HEK293 (cell line): ENCODE measurements at regions not wholly inside any gene's neighbourhood (a gene's known extent, or its start where the extent isn't known, plus 50 kb on each side); places are given as distances from the start of the nearest gene placed in this dataset.

ENCODE experiments used
- CTCF ChIA-PET: fragments of 350-600 bp; formaldehyde crosslinking; extraction: SDS; loops from one replicate; lab custom pipeline; 2021; ENCODE audit warnings: antibody characterized with exemption; lab: Yijun Ruan, JAX
- POLR2A ChIA-PET: fragments of 300-600 bp; formaldehyde crosslinking; extraction: SDS; loops from one replicate; lab custom pipeline; 2020; ENCODE audit warnings: antibody characterized with exemption, inconsistent platforms; lab: Yijun Ruan, JAX
- H3K27ac ChIP-seq: fragments of 200-500 bp; sonication (Bioruptor generic); 2 replicates; pipeline ENCODE4 v1.5.1; 2014; ENCODE audit warnings: low read depth, low read length, control low read depth, inconsistent platforms; ENCODE audit errors: extremely low read depth
- H3K36me3 ChIP-seq, 2 experiments: fragments of 200-500 bp in 1 of 2; sonication (Bioruptor generic) in 1 of 2; 1 replicate in 1 of 2; 2 replicates in 1 of 2; pipeline ENCODE4 v1.5.1; 2014 to 2017; ENCODE audit warnings: inconsistent platforms in 2 of 2, low read length in 2 of 2; ENCODE audit not compliant: control insufficient read depth in 2 of 2, insufficient read depth in 1 of 2
- H3K4me1 ChIP-seq: fragments of 200-500 bp; sonication (Bioruptor generic); 2 replicates; pipeline ENCODE4 v1.5.1; 2014; ENCODE audit warnings: mild to moderate bottlenecking, low read length, inconsistent platforms; ENCODE audit not compliant: control insufficient read depth, insufficient read depth
- H3K4me3 ChIP-seq: 2 replicates; pipeline ENCODE4 v1.5.1; 2011; ENCODE audit warnings: low read depth, mild to moderate bottlenecking, control low read depth, low read length, moderate library complexity
- H3K9me3 ChIP-seq: fragments of 200-500 bp; sonication (Bioruptor generic); 2 replicates; pipeline ENCODE4 v1.5.1; 2014; ENCODE audit warnings: low read depth, low read length, inconsistent platforms; ENCODE audit not compliant: control insufficient read depth, insufficient read depth
- IKZF3 ChIP-seq: fragments of 450-650 bp; IDR thresholded peaks from 2 replicates; pipeline ENCODE4 v1.5.0; 2018; ENCODE audit warnings: missing biosample characterization, mild to moderate bottlenecking, missing genetic modification characterization, moderate library complexity
- KLF10 ChIP-seq: fragments of 450-650 bp; IDR thresholded peaks from 2 replicates; pipeline ENCODE4 v1.5.1; 2018; ENCODE audit warnings: missing biosample characterization, mild to moderate bottlenecking, missing genetic modification characterization
- KLF7 ChIP-seq: fragments of 450-650 bp; formaldehyde crosslinking; IDR thresholded peaks from 2 replicates; pipeline ENCODE4 v1.5.1; 2016; ENCODE audit warnings: missing biosample characterization, missing genetic modification characterization, borderline replicate concordance
- MEIS1 ChIP-seq: sonication (generic); formaldehyde crosslinking; IDR thresholded peaks from 2 replicates; pipeline ENCODE4 v1.8.1; 2022; ENCODE audit warnings: missing genetic modification reagents, mild to moderate bottlenecking, borderline replicate concordance
- SALL2 ChIP-seq: fragments of 450-650 bp; formaldehyde crosslinking; IDR thresholded peaks from 2 replicates; pipeline ENCODE4 v1.5.0; 2017; ENCODE audit warnings: missing biosample characterization, mild to moderate bottlenecking, missing genetic modification characterization, borderline replicate concordance
- YY1 ChIP-seq: fragments of 450-650 bp; formaldehyde crosslinking; IDR thresholded peaks from 2 replicates; pipeline ENCODE4 v1.5.1; 2018; ENCODE audit warnings: missing biosample characterization, missing genetic modification characterization
- ZBTB20 ChIP-seq: fragments of 450-650 bp; formaldehyde crosslinking; IDR thresholded peaks from 2 replicates; pipeline ENCODE4 v1.5.1; 2016; ENCODE audit warnings: missing biosample characterization, missing genetic modification characterization
- ZNF114 ChIP-seq: fragments of 450-650 bp; formaldehyde crosslinking; IDR thresholded peaks from 2 replicates; pipeline ENCODE4 v1.5.0; 2017; ENCODE audit warnings: missing biosample characterization, missing genetic modification characterization
- ZNF169 ChIP-seq: fragments of 450-650 bp; formaldehyde crosslinking; IDR thresholded peaks from 2 replicates; pipeline ENCODE4 v1.5.1; 2016; ENCODE audit warnings: missing biosample characterization, missing genetic modification characterization
- ZNF18 ChIP-seq: fragments of 450-650 bp; formaldehyde crosslinking; IDR thresholded peaks from 2 replicates; pipeline ENCODE4 v1.5.1; 2016; ENCODE audit warnings: missing biosample characterization, missing genetic modification characterization
- ZNF211 ChIP-seq: fragments of 450-650 bp; formaldehyde crosslinking; IDR thresholded peaks from 2 replicates; pipeline ENCODE4 v1.5.1; 2016; ENCODE audit warnings: low read depth, missing biosample characterization, missing genetic modification characterization
- ZNF248 ChIP-seq: fragments of 450-650 bp; formaldehyde crosslinking; IDR thresholded peaks from 2 replicates; pipeline ENCODE4 v1.5.1; 2017; ENCODE audit warnings: missing biosample characterization, missing genetic modification characterization
- ZNF394 ChIP-seq: fragments of 450-650 bp; formaldehyde crosslinking; IDR thresholded peaks from 2 replicates; pipeline ENCODE4 v1.5.1; 2016; ENCODE audit warnings: missing biosample characterization, missing genetic modification characterization, mild to moderate bottlenecking, moderate library complexity, borderline replicate concordance
- ZNF423 ChIP-seq: fragments of 450-650 bp; formaldehyde crosslinking; IDR thresholded peaks from 2 replicates; pipeline ENCODE4 v1.5.1; 2016; ENCODE audit warnings: missing biosample characterization, missing genetic modification characterization
- ZNF514 ChIP-seq: fragments of 450-650 bp; formaldehyde crosslinking; IDR thresholded peaks from 2 replicates; pipeline ENCODE4 v1.5.1; 2016; ENCODE audit warnings: missing biosample characterization, missing genetic modification characterization
- ZNF623 ChIP-seq: fragments of 450-650 bp; formaldehyde crosslinking; IDR thresholded peaks from 2 replicates; pipeline ENCODE4 v1.5.1; 2016; ENCODE audit warnings: missing biosample characterization, missing genetic modification characterization
- ZNF624 ChIP-seq: fragments of 450-650 bp; formaldehyde crosslinking; IDR thresholded peaks from 2 replicates; pipeline ENCODE4 v1.5.1; 2017; ENCODE audit warnings: missing biosample characterization, missing genetic modification characterization
- ZNF747 ChIP-seq: fragments of 450-650 bp; formaldehyde crosslinking; IDR thresholded peaks from 2 replicates; pipeline ENCODE4 v1.5.1; 2016; ENCODE audit warnings: missing biosample characterization, missing genetic modification characterization
- ZNF768 ChIP-seq: fragments of 450-650 bp; formaldehyde crosslinking; IDR thresholded peaks from 2 replicates; pipeline ENCODE4 v1.5.1; 2018; ENCODE audit warnings: missing biosample characterization, mild to moderate bottlenecking, missing genetic modification characterization
- TF ChIP-seq, protein P1 (sequence below): fragments of 450-650 bp; formaldehyde crosslinking; conservative IDR thresholded peaks from 2 replicates; pipeline ENCODE4 v1.5.1; 2016; ENCODE audit warnings: low read depth, missing biosample characterization, missing genetic modification characterization
- TF ChIP-seq, protein P2 (sequence below): fragments of 450-650 bp; formaldehyde crosslinking; IDR thresholded peaks from 2 replicates; pipeline ENCODE4 v1.5.1; 2016; ENCODE audit warnings: missing biosample characterization, missing genetic modification characterization

DNA sequence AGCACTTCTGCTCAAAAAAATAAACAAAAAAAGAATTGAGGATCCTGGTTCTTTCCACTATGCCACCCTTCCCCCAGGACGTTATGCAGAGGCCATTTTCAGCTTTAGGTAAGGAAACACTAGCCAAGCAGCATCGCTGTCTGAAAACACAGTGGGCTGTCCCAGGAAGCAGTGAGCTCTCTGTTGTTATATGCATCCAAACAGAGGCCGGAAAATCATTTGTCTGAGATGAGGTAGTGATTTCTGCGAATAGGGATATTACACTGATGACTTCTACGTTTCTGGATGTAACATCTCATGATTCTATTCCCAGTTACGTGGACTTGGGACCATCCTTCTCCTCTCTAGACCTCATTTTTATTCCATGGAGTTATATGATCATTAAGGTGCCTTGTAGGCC is 137.2 kb downstream of the OMA1 start:
- ChIA-PET POLR2A (no interaction called here), CTCF (no interaction called here)
- TF ChIP-seq ZNF623 (tag by site-specific recombination) = no peak
- no peak for TF ChIP-seq ZNF394
- TF ChIP-seq, protein P1, sequence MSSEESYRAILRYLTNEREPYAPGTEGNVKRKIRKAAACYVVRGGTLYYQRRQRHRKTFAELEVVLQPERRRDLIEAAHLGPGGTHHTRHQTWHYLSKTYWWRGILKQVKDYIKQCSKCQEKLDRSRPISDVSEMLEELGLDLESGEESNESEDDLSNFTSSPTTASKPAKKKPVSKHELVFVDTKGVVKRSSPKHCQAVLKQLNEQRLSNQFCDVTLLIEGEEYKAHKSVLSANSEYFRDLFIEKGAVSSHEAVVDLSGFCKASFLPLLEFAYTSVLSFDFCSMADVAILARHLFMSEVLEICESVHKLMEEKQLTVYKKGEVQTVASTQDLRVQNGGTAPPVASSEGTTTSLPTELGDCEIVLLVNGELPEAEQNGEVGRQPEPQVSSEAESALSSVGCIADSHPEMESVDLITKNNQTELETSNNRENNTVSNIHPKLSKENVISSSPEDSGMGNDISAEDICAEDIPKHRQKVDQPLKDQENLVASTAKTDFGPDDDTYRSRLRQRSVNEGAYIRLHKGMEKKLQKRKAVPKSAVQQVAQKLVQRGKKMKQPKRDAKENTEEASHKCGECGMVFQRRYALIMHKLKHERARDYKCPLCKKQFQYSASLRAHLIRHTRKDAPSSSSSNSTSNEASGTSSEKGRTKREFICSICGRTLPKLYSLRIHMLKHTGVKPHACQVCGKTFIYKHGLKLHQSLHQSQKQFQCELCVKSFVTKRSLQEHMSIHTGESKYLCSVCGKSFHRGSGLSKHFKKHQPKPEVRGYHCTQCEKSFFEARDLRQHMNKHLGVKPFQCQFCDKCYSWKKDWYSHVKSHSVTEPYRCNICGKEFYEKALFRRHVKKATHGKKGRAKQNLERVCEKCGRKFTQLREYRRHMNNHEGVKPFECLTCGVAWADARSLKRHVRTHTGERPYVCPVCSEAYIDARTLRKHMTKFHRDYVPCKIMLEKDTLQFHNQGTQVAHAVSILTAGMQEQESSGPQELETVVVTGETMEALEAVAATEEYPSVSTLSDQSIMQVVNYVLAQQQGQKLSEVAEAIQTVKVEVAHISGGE (tag by site-specific recombination) = no peak
- Histone ChIP-seq H3K9me3 (no peaks in the 10 kb centered on the region), H3K4me1 (no peaks in the 10 kb centered on the region), H3K27ac (no peak overlapping the region), H3K36me3 (no peaks in the 10 kb centered on the region), H3K4me3 (no peak overlapping the region)

GRCh38 chr1:58406301-58407071 is 140.0 kb downstream of the OMA1 start:
- Histone ChIP-seq H3K4me3 (no peak overlapping the region), H3K9me3 (no peaks in the 10 kb centered on the region), H3K36me3 (no peaks in the 10 kb centered on the region), H3K4me1 (no peaks in the 10 kb centered on the region), H3K27ac (no peak overlapping the region)
- POLR2A ChIA-PET = no interaction called here
- TF ChIP-seq ZNF768 (tag by site-specific recombination) = peak; percentile 57; the same call in 1 of the 2 replicates
- TF ChIP-seq KLF7 (tag by site-specific recombination) = no peak
- CTCF ChIA-PET = no interaction called here

GRCh38 chr1:58405660-58406059 is 140.9 kb downstream of the OMA1 start:
- POLR2A ChIA-PET = no interaction called here
- no peaks in the 10 kb centered on the region for H3K9me3 ChIP-seq
- H3K4me1 ChIP-seq = no peaks in the 10 kb centered on the region
- H3K36me3 ChIP-seq = no peaks in the 10 kb centered on the region
- H3K27ac ChIP-seq = no peak overlapping the region
- TF ChIP-seq ZNF211 (tag by site-specific recombination) (no peak), ZNF114 (no peak), YY1 (no peak), ZNF248 (tag by site-specific recombination) (no peak), ZNF514 (tag by site-specific recombination) (no peak), ZNF169 (no peak), ZBTB20 (tag by site-specific recombination) (no peak), IKZF3 (no peak), MEIS1 (CRISPR knock-in tag) (no peak), ZNF747 (tag by site-specific recombination) (no peak), ZNF423 (tag by site-specific recombination) (no peak), ZNF624 (tag by site-specific recombination) (no peak), KLF10 (no peak), ZNF18 (no peak), SALL2 (no peak)
- TF ChIP-seq, protein P2, sequence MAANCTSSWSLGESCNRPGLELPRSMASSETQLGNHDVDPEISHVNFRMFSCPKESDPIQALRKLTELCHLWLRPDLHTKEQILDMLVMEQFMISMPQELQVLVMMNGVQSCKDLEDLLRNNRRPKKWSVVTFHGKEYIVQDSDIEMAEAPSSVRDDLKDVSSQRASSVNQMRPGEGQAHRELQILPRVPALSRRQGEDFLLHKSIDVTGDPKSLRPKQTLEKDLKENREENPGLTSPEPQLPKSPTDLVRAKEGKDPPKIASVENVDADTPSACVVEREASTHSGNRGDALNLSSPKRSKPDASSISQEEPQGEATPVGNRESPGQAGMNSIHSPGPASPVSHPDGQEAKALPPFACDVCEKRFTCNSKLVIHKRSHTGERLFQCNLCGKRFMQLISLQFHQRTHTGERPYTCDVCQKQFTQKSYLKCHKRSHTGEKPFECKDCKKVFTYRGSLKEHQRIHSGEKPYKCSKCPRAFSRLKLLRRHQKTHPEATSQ = no peak
- H3K4me3 ChIP-seq = no peak overlapping the region
- CTCF ChIA-PET = no interaction called here
